Germinal center (tissue), 1 donor: ENCODE measurements at regions not wholly inside any gene's neighbourhood (a gene's known extent, or its start where the extent isn't known, plus 50 kb on each side); places are given as distances from the start of the nearest gene placed in this dataset.

Experiments used
- DNase-seq: peaks from one replicate; pipeline ENCODE4 v3.0.0; 2012; ENCODE audit warnings: mixed read lengths, low spot score

GRCh38 chr17:72301887-72302286 lies 181.1 kb downstream of the SOX9 start:
- DNase-seq: no peak

- DNase-seq: no peak
These were observed 181.9 kb downstream of the SOX9 start for GRCh38 chr17:72302735-72303134.

- no peak for DNase-seq
These were observed 183.2 kb downstream of the SOX9 start for GRCh38 chr17:72303787-72304733.

DNA sequence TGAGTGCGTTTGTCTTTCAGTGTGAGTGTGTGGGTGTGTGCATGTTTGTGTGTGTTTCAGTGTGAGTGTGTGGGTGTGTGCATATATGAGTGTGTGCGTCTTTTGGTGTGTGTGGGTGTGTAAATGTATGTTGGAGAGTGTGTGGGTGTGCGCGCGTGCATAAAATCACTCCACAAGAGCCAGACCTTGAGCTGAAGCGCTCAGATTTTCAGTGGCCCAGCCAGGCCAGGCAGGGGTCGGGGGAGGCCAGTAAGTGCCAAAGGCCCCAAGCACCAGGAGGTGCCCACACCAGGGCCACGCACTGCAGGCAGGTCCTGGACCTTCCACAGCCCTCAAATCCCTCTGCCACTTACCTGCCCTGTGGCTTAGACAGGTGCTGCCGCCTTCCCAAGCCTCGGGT lies 184.0 kb downstream of the SOX9 start:
- DNase-seq: no peak

DNA sequence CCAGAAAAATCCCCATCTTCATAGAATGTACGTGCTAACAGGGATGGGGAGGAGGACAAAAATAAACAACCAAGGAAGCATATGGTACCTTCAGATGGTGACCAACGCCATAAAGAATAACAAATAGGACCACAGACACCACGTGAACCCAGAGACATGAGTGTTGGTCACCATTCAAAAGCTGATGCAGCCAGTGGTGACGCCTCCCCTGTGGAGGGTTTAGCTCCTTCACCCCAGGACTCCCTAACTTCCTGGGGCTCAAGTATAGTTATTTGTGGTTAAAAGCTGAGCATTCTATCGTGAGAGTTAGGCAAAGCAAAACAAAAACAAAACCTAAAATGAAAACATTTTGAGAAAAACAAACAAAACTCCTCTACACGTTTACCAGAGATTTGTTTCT lies 184.7 kb downstream of the SOX9 start:
- no peak for DNase-seq

DNA sequence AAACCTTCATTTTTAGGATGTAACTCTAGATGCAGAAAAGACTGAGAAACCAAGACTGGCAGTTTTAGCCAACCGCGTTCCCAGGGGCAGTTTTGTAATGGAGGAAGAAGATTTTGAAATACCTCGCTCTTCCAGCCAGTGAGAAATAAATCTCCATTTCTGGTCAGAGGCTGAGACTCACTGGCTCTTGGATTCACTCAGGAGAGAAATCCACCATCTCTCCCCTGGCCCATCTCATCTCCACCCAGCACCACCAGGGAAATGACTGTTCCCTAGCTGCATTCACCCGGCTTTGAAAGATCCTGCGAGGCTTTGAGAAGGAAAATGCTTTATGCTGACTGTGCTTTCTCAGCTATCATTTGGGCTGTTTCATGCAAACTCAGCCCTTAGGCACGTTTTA lies 185.2 kb downstream of the SOX9 start:
- DNase-seq: no peak

DNA sequence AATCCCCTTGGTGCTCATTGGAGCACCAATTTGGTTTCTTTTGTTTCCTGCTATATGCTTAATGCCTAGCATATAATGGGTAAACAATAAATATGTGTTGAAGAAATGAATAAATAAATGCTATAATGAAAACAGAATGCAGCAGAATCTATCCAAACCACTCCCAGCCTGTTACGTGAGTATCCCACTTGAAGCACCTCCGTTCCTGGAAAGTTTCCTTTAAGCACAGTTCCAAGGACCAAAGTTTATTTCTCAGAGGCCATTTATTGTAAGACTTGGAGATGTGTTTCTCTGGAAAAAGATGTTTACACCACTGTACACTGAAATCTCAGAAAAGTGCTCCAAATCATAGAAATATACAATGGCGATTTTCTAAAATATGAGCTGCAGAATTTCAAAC lies 187.0 kb downstream of the SOX9 start:
- no peak for DNase-seq

DNA sequence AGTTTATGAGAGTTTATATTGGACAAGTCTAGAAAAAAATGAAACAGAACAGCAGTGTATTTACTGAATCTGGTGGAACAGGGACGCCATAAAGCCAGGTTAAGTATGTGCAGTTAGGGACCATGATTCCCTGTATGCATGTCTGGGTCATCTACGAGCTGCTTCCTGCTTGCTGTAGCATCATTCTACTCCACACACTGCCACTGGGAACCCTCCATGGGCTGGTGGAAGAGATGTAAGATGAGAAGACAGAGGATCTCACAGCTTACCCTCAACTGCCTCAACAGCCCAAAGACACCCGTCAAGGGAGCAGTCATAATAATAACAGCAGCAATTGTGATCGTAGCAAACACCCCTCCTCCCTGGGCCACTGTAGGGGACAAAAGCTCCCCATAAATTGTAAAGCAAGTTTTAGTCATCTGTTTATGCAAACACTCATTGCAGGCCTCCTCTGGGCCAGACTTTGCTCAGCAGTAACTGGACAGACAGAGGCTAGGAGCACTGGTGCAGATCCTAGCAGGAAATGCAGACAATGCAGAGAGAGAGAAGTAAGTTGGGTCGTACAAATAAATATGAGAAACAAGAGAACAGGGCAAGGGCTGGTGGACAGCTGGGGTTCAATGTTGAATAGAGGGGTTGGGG lies 188.0 kb downstream of the SOX9 start:
- DNase-seq: no peak

DNA sequence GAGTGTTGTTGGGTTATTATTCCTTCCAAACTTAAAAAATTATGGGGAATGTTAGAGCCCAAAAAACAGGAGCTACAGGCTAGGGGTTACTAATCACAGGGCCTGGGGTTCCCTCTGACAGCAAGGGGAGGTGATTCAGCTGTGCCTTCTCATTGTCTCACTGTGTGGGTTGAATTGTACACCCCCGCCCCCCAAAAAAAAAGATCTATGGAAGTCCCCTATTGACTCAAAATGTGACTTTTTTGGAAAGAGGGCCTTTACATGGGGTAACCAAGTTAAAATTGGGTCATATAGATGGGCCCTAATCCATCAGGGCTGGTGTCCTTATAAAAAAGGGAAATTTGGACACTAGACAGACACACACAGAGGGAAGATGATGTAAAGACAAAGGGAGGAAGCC lies 190.2 kb downstream of the SOX9 start:
- DNase-seq: no peak

DNA sequence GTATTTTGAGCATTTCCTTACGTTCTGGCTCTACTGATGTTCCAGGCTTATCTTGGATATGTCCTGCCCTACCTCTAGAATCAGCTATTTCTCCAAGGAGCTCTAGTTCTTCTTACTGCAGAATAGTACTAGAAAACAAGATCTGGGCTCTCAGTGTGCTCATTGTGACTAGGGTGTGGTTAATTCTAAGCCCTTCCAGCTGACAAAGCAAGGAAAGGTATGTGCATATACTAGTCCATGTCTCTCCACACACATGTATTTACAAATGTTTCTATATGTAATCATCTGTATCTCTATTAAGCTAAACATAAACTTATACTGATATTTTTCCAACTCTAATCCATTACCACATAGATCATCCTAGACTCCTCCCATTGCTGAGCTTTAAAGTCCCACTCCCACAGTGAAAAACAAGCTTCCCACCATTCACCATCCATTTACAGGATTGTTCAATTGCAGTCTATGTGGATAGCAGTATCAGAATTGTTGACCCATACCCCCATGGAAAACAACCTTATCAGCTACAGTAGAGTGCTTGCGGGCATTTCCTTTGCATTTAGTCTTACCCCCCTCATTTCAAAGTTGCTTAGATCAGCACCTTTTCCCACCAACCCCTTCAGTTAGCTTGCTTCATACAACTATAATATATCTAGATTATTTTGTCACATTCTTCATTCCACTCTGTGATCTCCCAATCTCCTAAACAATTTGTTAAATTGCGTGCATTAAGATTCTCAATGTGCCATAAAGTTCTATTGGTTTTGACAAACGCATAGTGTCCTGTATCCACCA lies 194.5 kb downstream of the SOX9 start:
- DNase-seq: no peak

GRCh38 chr17:72318131-72318530 lies 197.3 kb downstream of the SOX9 start:
- DNase-seq: no peak

GRCh38 chr17:72321896-72322295 lies 201.1 kb downstream of the SOX9 start:
- DNase-seq: no peak

DNA sequence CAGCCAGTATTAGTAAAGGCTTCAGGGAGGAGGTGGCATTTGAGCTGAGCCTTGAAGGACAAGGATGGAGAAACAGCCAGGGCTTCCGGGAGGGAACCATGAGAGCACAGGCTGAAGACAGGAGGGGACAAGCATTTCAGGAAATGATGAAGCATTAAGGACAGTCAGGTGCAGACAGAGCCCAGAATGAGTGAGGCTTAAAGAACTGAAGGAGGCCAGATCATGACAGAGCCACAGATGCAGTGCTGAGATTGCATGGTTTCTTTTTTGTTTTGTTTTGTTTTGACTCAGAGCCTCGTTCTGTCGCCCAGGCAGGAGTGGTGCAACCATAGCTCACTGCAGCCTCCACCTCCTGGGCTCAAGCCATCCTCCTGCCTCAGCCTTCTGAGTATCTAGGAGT lies 211.5 kb downstream of the SOX9 start:
- DNase-seq: no peak

DNA sequence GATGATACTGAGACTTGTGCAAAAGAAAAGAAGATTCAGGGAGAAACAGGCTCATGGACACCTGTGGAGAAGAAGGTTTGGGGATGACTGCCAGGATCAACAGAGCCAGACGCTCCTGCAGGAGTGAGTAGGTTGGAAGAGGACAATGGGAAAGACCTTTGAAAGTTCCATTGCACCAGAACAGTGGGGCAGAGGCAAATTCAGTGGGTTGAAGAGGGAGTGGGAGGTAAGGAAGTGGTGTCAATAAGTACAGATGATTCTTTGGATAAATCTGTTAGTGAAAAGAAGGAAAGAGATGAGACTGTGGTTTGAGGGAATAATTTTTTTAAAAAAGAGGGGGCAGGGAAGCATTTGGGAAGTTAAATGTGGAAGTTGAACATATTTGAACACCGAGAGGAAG lies 212.8 kb downstream of the SOX9 start:
- DNase-seq: no peak

DNA sequence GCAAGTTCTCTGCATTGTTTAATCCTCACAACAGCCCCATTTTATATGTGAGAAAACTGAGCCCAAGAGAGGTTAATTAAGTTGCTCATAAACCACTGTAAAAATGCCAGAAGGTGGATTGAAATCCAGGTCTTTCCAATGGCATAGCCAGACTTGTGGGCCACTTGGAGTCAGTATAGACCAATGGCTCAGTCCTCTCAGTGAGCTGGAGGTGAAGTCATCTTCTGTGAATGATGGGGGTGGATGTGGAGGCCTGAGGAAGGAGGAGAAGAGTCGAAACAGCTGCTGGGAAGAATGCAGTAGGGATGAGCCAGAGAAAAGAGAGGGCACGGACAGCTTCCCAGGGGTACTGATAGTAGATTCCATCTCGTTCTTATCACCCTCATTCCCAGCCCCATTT lies 213.4 kb downstream of the SOX9 start:
- DNase-seq: no peak

DNA sequence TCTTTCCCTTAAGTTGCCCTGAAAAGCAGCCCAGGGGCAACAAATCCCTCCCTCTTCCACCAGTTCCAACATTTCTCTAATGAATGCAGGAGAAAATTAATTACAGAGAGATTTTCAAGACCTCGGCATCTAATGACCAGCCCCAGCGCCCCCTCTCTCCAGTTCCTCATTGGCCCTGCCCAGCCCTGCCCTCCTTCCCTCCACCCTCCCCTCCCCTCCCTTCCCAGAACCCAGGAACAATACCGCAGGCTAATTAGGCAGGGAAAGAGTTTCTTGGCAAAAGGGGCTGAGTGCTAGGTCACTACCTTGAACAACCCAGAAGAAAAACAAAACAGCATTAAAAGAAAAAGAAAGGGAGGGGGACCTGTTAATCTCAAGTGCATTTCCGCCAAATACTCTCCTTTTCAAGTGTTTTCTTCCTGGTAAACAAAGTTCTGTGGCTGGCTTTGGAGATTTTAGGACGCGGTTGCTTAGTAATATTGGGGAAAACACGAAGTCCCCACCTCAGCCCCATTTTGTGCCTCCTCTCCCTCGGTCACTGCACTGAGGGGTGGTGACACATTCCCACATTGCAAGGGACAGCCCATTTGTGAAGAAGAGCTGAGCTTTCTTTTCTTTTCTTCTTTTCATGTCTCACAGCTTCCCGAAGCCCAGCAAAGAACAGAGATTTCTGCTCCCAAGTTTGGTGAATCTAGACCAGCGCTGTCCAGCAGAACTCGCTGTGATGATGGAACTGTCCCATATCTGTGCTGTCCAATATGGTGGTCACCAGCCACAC lies 215.4 kb downstream of the SOX9 start:
- DNase-seq: no peak

GRCh38 chr17:72336804-72337070 lies 215.9 kb downstream of the SOX9 start:
- no peak for DNase-seq

DNA sequence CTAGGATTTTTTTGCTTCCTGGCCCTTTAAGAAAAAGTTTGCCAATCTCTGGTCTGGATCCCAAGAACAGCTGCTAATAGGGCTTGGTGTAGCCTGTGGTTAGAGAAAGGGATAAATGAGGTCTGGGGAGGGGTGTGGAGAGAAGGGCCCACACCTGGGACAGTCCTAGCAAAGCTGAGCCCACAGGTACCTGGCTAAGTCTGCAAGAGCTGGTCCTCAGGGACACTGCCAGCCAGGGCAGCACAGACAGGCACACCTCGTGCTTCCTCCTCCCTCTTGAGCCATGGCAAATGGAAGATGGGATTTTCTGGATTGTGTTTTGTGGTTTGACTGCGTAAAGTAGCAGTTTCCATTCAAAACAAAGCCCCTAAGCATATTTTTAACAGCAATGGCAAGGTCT lies 217.5 kb downstream of the SOX9 start:
- DNase-seq: no peak

GRCh38 chr17:72338847-72339790 lies 218.3 kb downstream of the SOX9 start:
- no peak for DNase-seq

GRCh38 chr17:72340836-72341235 lies 220.0 kb downstream of the SOX9 start:
- DNase-seq: no peak

GRCh38 chr17:72342061-72342460 lies 221.2 kb downstream of the SOX9 start:
- DNase-seq: no peak
